H1 (cell line): ENCODE measurements at regions not wholly inside any gene's neighbourhood (a gene's known extent, or its start where the extent isn't known, plus 50 kb on each side); places are given as distances from the start of the nearest gene placed in this dataset.

Source experiments
- CBX8 ChIP-seq: fragments of 300-800, 300-1000 bp; sonication (generic); IDR thresholded peaks from 2 replicates; pipeline ENCODE4 v1.7.1; 2016; ENCODE audit warnings: low read depth, low read length, borderline replicate concordance
- PHF8 ChIP-seq: fragments of 200-600 bp; sonication (generic); conservative IDR thresholded peaks from 2 replicates; pipeline ENCODE4 v1.7.1; 2012; ENCODE audit warnings: low read depth, mild to moderate bottlenecking, inconsistent platforms, low read length, moderate library complexity
- RXRA ChIP-seq: IDR thresholded peaks from 2 replicates; pipeline ENCODE4 v1.6.1; 2011; ENCODE audit warnings: low read depth, mild to moderate bottlenecking, low read length, moderate library complexity; ENCODE audit not compliant: insufficient read depth
- TEAD4 ChIP-seq: IDR thresholded peaks from 2 replicates; pipeline ENCODE4 v1.6.1; 2012; ENCODE audit warnings: low read depth, low read length, inconsistent platforms, mixed read lengths

GRCh38 chr11:15830741-15831428, 525.5 kb downstream of the SOX6 start (continued):
- TF ChIP-seq PHF8 (no peak), CBX8 (no peak), TEAD4 (no peak), RXRA (no peak)
